GM12891 (cell line): ENCODE measurements at regions not wholly inside any gene's neighbourhood (a gene's known extent, or its start where the extent isn't known, plus 50 kb on each side); places are given as distances from the start of the nearest gene placed in this dataset.

Experiments used
- POLR2A ChIP-seq: IDR thresholded peaks from 2 replicates; pipeline ENCODE4 v1.6.1; 2011; ENCODE audit warnings: low read depth, low read length, control low read depth
- POLR2AphosphoS5 ChIP-seq: IDR thresholded peaks from 2 replicates; pipeline ENCODE4 v1.6.1; 2011; ENCODE audit warnings: low read depth, low read length, control low read depth

DNA sequence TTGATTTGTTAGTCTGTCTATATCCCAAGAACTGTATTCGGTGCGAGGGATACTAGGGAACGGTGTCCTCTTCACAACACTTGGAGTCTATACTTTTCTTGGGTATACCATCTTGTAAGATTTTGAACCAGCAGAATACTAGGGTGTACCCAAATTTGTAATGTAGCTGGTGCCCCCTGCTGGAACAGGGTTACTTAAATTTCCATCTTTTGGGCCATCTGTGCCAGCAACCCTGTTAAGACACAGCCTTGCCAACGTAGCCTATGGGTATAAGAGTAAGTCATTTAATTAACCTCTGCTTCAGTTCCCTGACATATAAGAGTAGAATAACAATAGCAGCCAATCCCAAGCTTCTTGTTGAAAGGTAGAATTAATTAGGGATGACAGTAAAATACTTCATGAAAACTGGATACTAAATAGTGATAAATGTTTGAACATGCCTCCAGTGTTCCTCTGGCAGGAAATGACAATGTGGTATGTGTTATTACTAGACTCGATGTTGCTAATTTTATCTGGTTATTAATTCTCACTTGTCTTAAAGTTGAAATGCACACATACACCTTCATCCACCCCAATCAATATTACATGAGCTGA is 607.6 kb downstream of the FGF9 start:
- no peak for TF ChIP-seq POLR2A
- no peak for TF ChIP-seq POLR2AphosphoS5
